SK-N-SH treated with all-trans-retinoic acid at 6 μM for 48 hours (cell line): ENCODE measurements at regions not wholly inside any gene's neighbourhood (a gene's known extent, or its start where the extent isn't known, plus 50 kb on each side); places are given as distances from the start of the nearest gene placed in this dataset.

Experiments
- CREB5 ChIP-seq: fragments of 250-450 bp; sonication (Bioruptor Pico); IDR thresholded peaks from 2 replicates; pipeline ENCODE4 v1.5.1; 2020; ENCODE audit warnings: low read depth, mild to moderate bottlenecking, moderate library complexity
- CSRNP3 ChIP-seq: fragments of 250-450 bp; sonication (Bioruptor Pico); IDR thresholded peaks from 2 replicates; pipeline ENCODE4 v1.5.1; 2021; ENCODE audit warnings: mild to moderate bottlenecking, moderate library complexity
- ISL1 ChIP-seq: fragments of 250-450 bp; sonication (Bioruptor Pico); IDR thresholded peaks from 2 replicates; pipeline ENCODE4 v2.1.2; 2022; ENCODE audit warnings: mild to moderate bottlenecking, moderate library complexity
- PATZ1 ChIP-seq: fragments of 250-450 bp; sonication (Bioruptor Pico); IDR thresholded peaks from 2 replicates; pipeline ENCODE4 v1.8.0; 2020; ENCODE audit warnings: mild to moderate bottlenecking, moderate library complexity, borderline replicate concordance
- RARB ChIP-seq: fragments of 250-450 bp; sonication (Bioruptor Pico); IDR thresholded peaks from 2 replicates; pipeline ENCODE4 v1.8.0; 2021; ENCODE audit warnings: mild to moderate bottlenecking, moderate library complexity
- TOX ChIP-seq: fragments of 250-450 bp; sonication (Bioruptor Pico); IDR thresholded peaks from 2 replicates; pipeline ENCODE4 v1.8.0; 2021; ENCODE audit warnings: mild to moderate bottlenecking, moderate library complexity, borderline replicate concordance
- TSHZ2 ChIP-seq: fragments of 250-450 bp; sonication (Bioruptor Pico); IDR thresholded peaks from 2 replicates; pipeline ENCODE4 v1.5.0; 2020; ENCODE audit warnings: mild to moderate bottlenecking, moderate library complexity
- ZC3H10 ChIP-seq: fragments of 250-450 bp; sonication (Bioruptor Pico); IDR thresholded peaks from 2 replicates; pipeline ENCODE4 v1.5.1; 2021; ENCODE audit warnings: mild to moderate bottlenecking, moderate library complexity
- ZFP30 ChIP-seq: fragments of 450-650 bp; formaldehyde crosslinking; IDR thresholded peaks from 2 replicates; pipeline ENCODE4 v1.5.0; 2022; ENCODE audit warnings: mild to moderate bottlenecking, moderate library complexity
- ZNF70 ChIP-seq: fragments of 450-650 bp; formaldehyde crosslinking; IDR thresholded peaks from 2 replicates; pipeline ENCODE4 v1.5.0; 2020; ENCODE audit warnings: mild to moderate bottlenecking, moderate library complexity
- ZNF8 ChIP-seq: fragments of 450-650 bp; formaldehyde crosslinking; IDR thresholded peaks from 2 replicates; pipeline ENCODE4 v1.5.0; 2020; ENCODE audit warnings: mild to moderate bottlenecking, moderate library complexity

GRCh38 chr18:22728481-22729105, 204.5 kb upstream of the RBBP8 start:
- TF ChIP-seq ZNF70 (CRISPR knock-in tag) (no peak), PATZ1 (CRISPR knock-in tag) (no peak), CREB5 (CRISPR knock-in tag) (no peak), CSRNP3 (CRISPR knock-in tag) (no peak), RARB (CRISPR knock-in tag) (no peak), ISL1 (CRISPR knock-in tag) (no peak), TSHZ2 (CRISPR knock-in tag) (no peak), ZFP30 (CRISPR knock-in tag) (no peak), TOX (CRISPR knock-in tag) (no peak), ZNF8 (CRISPR knock-in tag) (no peak), ZC3H10 (no peak)
